SK-N-SH (cell line): ENCODE measurements at regions not wholly inside any gene's neighbourhood (a gene's known extent, or its start where the extent isn't known, plus 50 kb on each side); places are given as distances from the start of the nearest gene placed in this dataset.

Experiments
- CTCF ChIP-seq: fragments of 200-600 bp; sonication (generic); IDR thresholded peaks from 2 replicates; pipeline ENCODE4 v1.6.1; 2017; ENCODE audit warnings: antibody characterized with exemption, mild to moderate bottlenecking, moderate library complexity
- MEF2A ChIP-seq: IDR thresholded peaks from 2 replicates; pipeline ENCODE4 v1.4.0; 2012; ENCODE audit warnings: low read depth, borderline replicate concordance
- POLR2AphosphoS5 ChIP-seq: IDR thresholded peaks from 2 replicates; pipeline ENCODE4 v1.6.1; 2012; ENCODE audit warnings: low read depth, low read length
- TAF1 ChIP-seq: IDR thresholded peaks from 2 replicates; pipeline ENCODE4 v1.6.1; 2012; ENCODE audit warnings: low read depth, mild to moderate bottlenecking, low read length, moderate library complexity, borderline replicate concordance
- TEAD4 ChIP-seq: IDR thresholded peaks from 2 replicates; pipeline ENCODE4 v1.4.0; 2012; ENCODE audit warnings: mild to moderate bottlenecking, borderline replicate concordance; ENCODE audit not compliant: insufficient read depth
- USF1 ChIP-seq: IDR thresholded peaks from 2 replicates; pipeline ENCODE4 v1.4.0; 2012; ENCODE audit warnings: low read depth, borderline replicate concordance
- USF2 ChIP-seq: fragments of 150-350 bp; IDR thresholded peaks from 2 replicates; pipeline ENCODE4 v1.6.1; 2017; ENCODE audit warnings: antibody characterized with exemption, low read length, low read depth, borderline replicate concordance
- YY1 ChIP-seq: IDR thresholded peaks from 2 replicates; pipeline ENCODE4 v1.4.0; 2012; ENCODE audit warnings: low read depth, mild to moderate bottlenecking

DNA sequence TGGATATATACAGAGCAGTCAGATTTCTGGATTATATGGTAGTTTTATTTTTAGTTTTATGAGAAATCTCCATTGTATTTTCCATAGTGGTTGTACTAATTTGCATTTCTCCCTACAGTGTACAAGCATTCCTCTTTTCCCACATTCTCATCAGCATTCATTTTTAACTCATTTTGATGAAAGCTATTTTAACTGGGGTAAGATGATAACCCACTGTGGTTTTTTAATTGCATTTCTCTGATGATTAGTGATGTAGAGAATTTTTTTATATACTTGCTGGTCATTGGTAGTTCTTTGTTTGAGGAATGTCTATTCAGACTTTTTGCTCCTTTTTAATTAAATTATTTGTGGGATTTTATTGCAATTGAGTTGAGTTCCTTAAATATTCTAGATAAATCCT, 903.6 kb downstream of the DIPK2A start:
- TF ChIP-seq TEAD4: no peak
- no peak for TF ChIP-seq TAF1
- no peak for TF ChIP-seq MEF2A
- no peak for TF ChIP-seq USF1
- no peak for TF ChIP-seq CTCF
- TF ChIP-seq POLR2AphosphoS5: no peak
- TF ChIP-seq YY1: no peak
- no peak for TF ChIP-seq USF2
